Spleen (tissue), 11 donors: ENCODE measurements at regions not wholly inside any gene's neighbourhood (a gene's known extent, or its start where the extent isn't known, plus 50 kb on each side); places are given as distances from the start of the nearest gene placed in this dataset.

Experiments
- DNase-seq: peaks from one replicate; pipeline ENCODE4 v3.0.0-alpha.2; 2020
- H3K27ac ChIP-seq, 8 donors: fragments of 200-600 bp; sonication (generic) in 7 of 8; 1 replicate in 4 of 8; 2 replicates in 4 of 8; pipeline versions ENCODE4 v1.5.0 to v1.8.0; 2016 to 2021; ENCODE audit warnings: inconsistent platforms in 4 of 8, mild to moderate bottlenecking in 4 of 8, moderate library complexity in 1 of 8
- H3K27me3 ChIP-seq, 7 donors: fragments of 200-600 bp; sonication (generic) in 6 of 7; replicated peaks in 1 of 7; 1 replicate in 4 of 7; 2 replicates in 3 of 7; pipeline versions ENCODE4 v1.5.0 to v1.8.0; 2016 to 2021; ENCODE audit warnings: inconsistent platforms in 3 of 7, mild to moderate bottlenecking in 1 of 7
- H3K36me3 ChIP-seq, 6 donors: fragments of 200-600 bp; sonication (generic) in 5 of 6; 1 replicate in 4 of 6; 2 replicates in 2 of 6; pipeline versions ENCODE4 v1.5.0 to v1.8.0; 2016 to 2021; ENCODE audit warnings: inconsistent platforms in 2 of 6
- H3K4me1 ChIP-seq, 6 donors: fragments of 200-600 bp; sonication (generic) in 5 of 6; 1 replicate in 3 of 6; 2 replicates in 3 of 6; pipeline versions ENCODE4 v1.5.0 to v1.8.0; 2016 to 2021; ENCODE audit warnings: inconsistent platforms in 3 of 6
- H3K4me3 ChIP-seq, 8 donors: fragments of 200-600 bp; sonication (generic) in 7 of 8; 1 replicate in 4 of 8; 2 replicates in 4 of 8; pipeline versions ENCODE4 v1.5.0 to v1.8.0; 2016 to 2021; ENCODE audit warnings: inconsistent platforms in 4 of 8, mild to moderate bottlenecking in 4 of 8, moderate library complexity in 2 of 8
- H3K9me3 ChIP-seq, 8 donors: fragments of 200-600 bp; sonication (generic) in 7 of 8; 1 replicate in 4 of 8; 2 replicates in 4 of 8; pipeline versions ENCODE4 v1.5.0 to v1.8.0; 2016 to 2021; ENCODE audit warnings: inconsistent platforms in 4 of 8
- POLR2A ChIP-seq, 3 donors: fragments of 450-650 bp; IDR thresholded peaks; one replicate each; pipeline ENCODE4 v1.5.1; 2017; ENCODE audit warnings: antibody characterized with exemption in 3 of 3, mild to moderate bottlenecking in 1 of 3
- POLR2AphosphoS5 ChIP-seq, 3 donors: sonication (generic); formaldehyde crosslinking; IDR thresholded peaks; one replicate each; pipeline ENCODE4 v1.5.1; 2017; ENCODE audit warnings: antibody characterized with exemption in 3 of 3
- WGBS, 5 donors: extraction: QIAGEN DNeasy Blood & Tissue Kit in 3 of 5; methylation state at CpG; one replicate each; pipeline versions ENCODE4 v1.1.5 to v1.1.7; 2013 to 2018; 5-methylcytosine and 5-hydroxymethylcytosine counted together
- intact Hi-C: fragments of 100-400 bp; cut with DNase I; formaldehyde crosslinking; loops from one replicate; pipeline ENCODE4 v1.15.0; 2023; ENCODE audit warnings: low total_unique reads
- TF ChIP-seq, protein P1 (sequence below), 11 experiments: fragments of 200-600 bp in 7 of 11; fragments of 450-650 bp in 4 of 11; sonication (generic) in 4 of 11; IDR thresholded peaks in 8 of 11; conservative IDR thresholded peaks in 3 of 11; 1 replicate in 7 of 11; 2 replicates in 4 of 11; pipeline versions ENCODE4 v1.4.0 to v1.8.0; 2016 to 2021; ENCODE audit warnings: antibody characterized with exemption in 11 of 11, inconsistent platforms in 4 of 11, mild to moderate bottlenecking in 1 of 11
- donor health status: healthy with polysubstance abuse.
- donor health status: DM: no; HTN: no; CAD: no; lungs with moderate emphysema.
- donor health status: DM: no; HTN: no; CAD: no.
- donor health status: Bipolar disorder and iron deficiency.
- donor health status: healthy.
- donor health status: DM: no; HTN: no; CAD: no.
- donor health status: DM: yes; HTN: yes; CAD: no.

DNA sequence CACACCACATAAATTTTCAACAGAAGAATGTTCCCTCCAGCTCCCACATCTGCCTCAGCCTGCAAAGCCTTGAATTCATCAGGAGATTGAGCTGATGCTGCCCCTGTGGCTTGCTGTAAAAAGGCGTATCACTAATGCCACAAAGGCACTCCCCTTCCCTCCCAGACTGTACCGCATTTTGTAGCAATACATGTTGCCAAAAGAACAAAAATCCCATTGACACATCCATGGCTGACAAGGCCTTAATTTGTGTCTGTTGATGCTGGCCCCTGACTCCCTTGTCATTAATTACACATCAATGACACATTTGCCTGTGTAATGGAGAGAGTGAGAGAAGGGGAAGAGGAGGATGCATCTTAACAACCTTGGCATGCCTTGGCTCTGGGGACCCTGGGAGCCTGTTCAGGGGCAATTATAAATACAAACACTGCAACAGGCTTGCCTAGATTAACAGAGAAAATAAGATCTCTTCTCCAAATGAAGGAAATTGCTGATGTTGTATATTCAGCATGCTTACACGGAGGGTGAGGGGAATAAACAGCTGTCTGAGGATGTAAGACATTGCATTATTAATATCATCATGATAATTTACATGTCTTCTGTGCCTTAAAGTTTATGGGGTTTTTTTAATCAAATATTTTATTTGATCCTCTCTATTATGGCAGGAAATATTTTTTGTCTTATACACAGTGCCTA lies 264.0 kb downstream of the SUCLG1 start:
- H3K36me3 ChIP-seq, result no peaks in the 10 kb centered on the region
- no peaks in the 10 kb centered on the region for H3K27me3 ChIP-seq
- no peak overlapping the region for H3K4me3 ChIP-seq
- DNase-seq, result no peak
- H3K9me3 ChIP-seq, result no peaks in the 10 kb centered on the region
- no peaks in the 10 kb centered on the region for H3K4me1 ChIP-seq
- intact Hi-C loops, result no loop called here
- 58 to 69% (median 64%) methylated on average over 3 of the region's 3 CpGs for WGBS, 5 donors
- no peak overlapping the region for H3K27ac ChIP-seq
- TF ChIP-seq POLR2AphosphoS5 (IDR thresholded peaks at IDR 0.05) (no peak), POLR2A (IDR thresholded peaks at IDR 0.05) (no peak)
- TF ChIP-seq, protein P1, sequence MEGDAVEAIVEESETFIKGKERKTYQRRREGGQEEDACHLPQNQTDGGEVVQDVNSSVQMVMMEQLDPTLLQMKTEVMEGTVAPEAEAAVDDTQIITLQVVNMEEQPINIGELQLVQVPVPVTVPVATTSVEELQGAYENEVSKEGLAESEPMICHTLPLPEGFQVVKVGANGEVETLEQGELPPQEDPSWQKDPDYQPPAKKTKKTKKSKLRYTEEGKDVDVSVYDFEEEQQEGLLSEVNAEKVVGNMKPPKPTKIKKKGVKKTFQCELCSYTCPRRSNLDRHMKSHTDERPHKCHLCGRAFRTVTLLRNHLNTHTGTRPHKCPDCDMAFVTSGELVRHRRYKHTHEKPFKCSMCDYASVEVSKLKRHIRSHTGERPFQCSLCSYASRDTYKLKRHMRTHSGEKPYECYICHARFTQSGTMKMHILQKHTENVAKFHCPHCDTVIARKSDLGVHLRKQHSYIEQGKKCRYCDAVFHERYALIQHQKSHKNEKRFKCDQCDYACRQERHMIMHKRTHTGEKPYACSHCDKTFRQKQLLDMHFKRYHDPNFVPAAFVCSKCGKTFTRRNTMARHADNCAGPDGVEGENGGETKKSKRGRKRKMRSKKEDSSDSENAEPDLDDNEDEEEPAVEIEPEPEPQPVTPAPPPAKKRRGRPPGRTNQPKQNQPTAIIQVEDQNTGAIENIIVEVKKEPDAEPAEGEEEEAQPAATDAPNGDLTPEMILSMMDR (IDR thresholded peaks at IDR 0.05 in 8 of 11, conservative IDR thresholded peaks at IDR 0.05 in 3 of 11), result no peak

DNA sequence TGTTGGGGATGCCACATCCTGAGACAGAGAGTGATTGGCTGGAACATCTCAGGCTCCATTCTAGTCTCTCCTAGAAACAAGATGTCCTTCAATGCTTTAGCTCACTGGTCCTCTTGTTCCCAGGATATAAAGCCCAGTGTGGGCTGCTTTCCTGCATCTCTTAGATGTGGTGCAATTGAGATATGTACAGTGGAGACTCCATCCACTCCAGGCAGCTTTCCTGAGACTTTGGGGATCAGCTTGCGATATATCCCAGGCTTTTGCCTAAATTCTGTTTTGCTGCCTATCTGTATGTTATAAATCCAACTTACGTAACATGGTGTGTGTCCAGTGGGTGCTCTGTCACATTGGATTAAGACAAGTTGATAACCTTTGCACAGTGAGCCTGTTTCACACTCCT lies 264.9 kb downstream of the SUCLG1 start:
- 82 to 97% (median 94%) methylated on average over 2 of the region's 2 CpGs for WGBS, 5 donors

DNA sequence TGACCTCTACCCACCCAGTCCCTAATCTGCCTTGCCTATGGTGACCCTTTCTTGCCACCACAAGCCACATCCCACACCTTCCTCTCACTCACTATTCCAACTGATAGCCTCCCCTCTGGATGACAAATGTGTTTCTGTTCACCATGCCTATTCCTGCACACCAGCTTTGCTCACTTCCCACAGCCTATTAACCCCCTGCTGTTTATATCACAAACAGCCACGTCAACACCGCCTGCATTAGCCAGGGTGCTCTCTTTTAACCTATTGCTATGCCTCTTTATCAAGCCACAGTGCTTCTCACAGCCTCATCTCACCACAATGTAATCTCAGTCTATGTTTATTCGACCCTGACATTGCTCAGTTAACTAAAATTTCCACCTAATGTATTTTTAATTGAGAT lies 271.8 kb downstream of the SUCLG1 start:
- DNase-seq, result no peak
- Histone ChIP-seq H3K27me3 (no peaks in the 10 kb centered on the region), H3K9me3 (no peaks in the 10 kb centered on the region), H3K4me3 (no peak overlapping the region), H3K4me1 (no peaks in the 10 kb centered on the region), H3K36me3 (no peaks in the 10 kb centered on the region), H3K27ac (no peak overlapping the region)
- TF ChIP-seq POLR2A (IDR thresholded peaks at IDR 0.05) (no peak), POLR2AphosphoS5 (IDR thresholded peaks at IDR 0.05) (no peak)
- TF ChIP-seq, protein P1 (IDR thresholded peaks at IDR 0.05 in 8 of 11, conservative IDR thresholded peaks at IDR 0.05 in 3 of 11), result no peak
- 57 to 80% (median 71%) methylated on average over 3 of the region's 3 CpGs for WGBS, 5 donors
- intact Hi-C loops, result no loop called here

More for the DNA sequence above, 264.9 kb downstream of the SUCLG1 start:
- H3K27me3 ChIP-seq, result no peaks in the 10 kb centered on the region
- no peaks in the 10 kb centered on the region for H3K4me1 ChIP-seq
- no peaks in the 10 kb centered on the region for H3K36me3 ChIP-seq
- no peak for DNase-seq
- no peak for TF ChIP-seq POLR2A (IDR thresholded peaks at IDR 0.05)
- TF ChIP-seq POLR2AphosphoS5 (IDR thresholded peaks at IDR 0.05), result no peak
- TF ChIP-seq, protein P1 (IDR thresholded peaks at IDR 0.05 in 8 of 11, conservative IDR thresholded peaks at IDR 0.05 in 3 of 11), result no peak
- H3K4me3 ChIP-seq, result no peak overlapping the region
- intact Hi-C loops, result no loop called here
- H3K9me3 ChIP-seq, result no peaks in the 10 kb centered on the region
- H3K27ac ChIP-seq, result no peak overlapping the region

DNA sequence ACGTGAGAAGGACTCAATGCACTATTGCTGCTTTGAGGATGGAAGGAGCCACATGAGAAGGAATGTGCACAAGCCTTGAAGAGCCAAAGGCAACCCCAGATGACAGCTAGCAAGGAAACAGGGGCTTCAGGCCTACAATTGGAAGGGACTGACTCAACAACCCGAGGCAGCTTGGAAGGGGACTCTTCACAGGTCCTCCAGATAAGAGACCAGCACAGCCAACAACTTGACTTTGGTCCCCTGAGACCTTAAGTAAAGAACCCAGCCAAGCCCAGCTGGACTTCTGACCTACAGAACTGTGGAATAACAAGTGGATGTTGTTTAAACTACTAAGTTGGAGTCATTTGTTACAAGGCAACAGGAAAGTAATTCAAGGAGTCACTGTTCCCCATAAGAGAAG lies 277.2 kb downstream of the SUCLG1 start:
- Histone ChIP-seq H3K4me1 (no peaks in the 10 kb centered on the region), H3K27ac (no peak overlapping the region), H3K27me3 (no peaks in the 10 kb centered on the region), H3K9me3 (no peaks in the 10 kb centered on the region), H3K4me3 (no peak overlapping the region), H3K36me3 (no peaks in the 10 kb centered on the region)
- intact Hi-C loops, result no loop called here
- DNase-seq, result no peak
- WGBS, 5 donors, result 47 to 75% (median 56%) methylated on average over 2 of the region's 2 CpGs
- no peak for TF ChIP-seq POLR2A (IDR thresholded peaks at IDR 0.05)
- no peak for TF ChIP-seq POLR2AphosphoS5 (IDR thresholded peaks at IDR 0.05)
- TF ChIP-seq, protein P1 (IDR thresholded peaks at IDR 0.05 in 8 of 11, conservative IDR thresholded peaks at IDR 0.05 in 3 of 11), result no peak
